ENCODE measurements at regions not wholly inside any gene's neighbourhood (a gene's known extent, or its start where the extent isn't known, plus 50 kb on each side); places are given as distances from the start of the nearest gene placed in this dataset.

GRCh38 chr5:144983101-144983500, 812.4 kb downstream of the KCTD16 start:
- Histone ChIP-seq H3K4me1 (ENCODE audit: low read depth) (no peaks in the 10 kb centered on the region), H3K9me3 (no peaks in the 10 kb centered on the region), H3K4me3 (no peak overlapping the region), H3K36me3 (ENCODE audit: low read depth) (no peaks in the 10 kb centered on the region)
- DNase-seq (no peak), ATAC-seq (no peak)
- intact Hi-C loops (cut with DNase I, micrococcal nuclease): no loop called here
- TF ChIP-seq CTCF (IDR thresholded peaks at IDR 0.05): no peak

- TF ChIP-seq CTCF (IDR thresholded peaks at IDR 0.05): no peak
Observed at GRCh38 chr5:144979516-144980264, 809.0 kb downstream of the KCTD16 start.

GRCh38 chr5:144972317-144972716, 801.6 kb downstream of the KCTD16 start:
- TF ChIP-seq CTCF (IDR thresholded peaks at IDR 0.05): no peak
- no peaks in the 10 kb centered on the region for H3K36me3 ChIP-seq (ENCODE audit: low read depth)
- H3K9me3 ChIP-seq: no peaks in the 10 kb centered on the region
- intact Hi-C loops (cut with DNase I, micrococcal nuclease): no loop called here
- H3K4me3 ChIP-seq: no peak overlapping the region
- DNase-seq: no peak
- ATAC-seq: no peak
- no peaks in the 10 kb centered on the region for H3K4me1 ChIP-seq (ENCODE audit: low read depth)

More at GRCh38 chr5:144979516-144980264, 809.0 kb downstream of the KCTD16 start:
- no peaks in the 10 kb centered on the region for H3K36me3 ChIP-seq (ENCODE audit: low read depth)
- no peak for ATAC-seq
- intact Hi-C loops (cut with DNase I, micrococcal nuclease): no loop called here
- H3K4me1 ChIP-seq (ENCODE audit: low read depth): no peaks in the 10 kb centered on the region
- DNase-seq: no peak
- H3K4me3 ChIP-seq: no peak overlapping the region
- H3K9me3 ChIP-seq: no peaks in the 10 kb centered on the region

GRCh38 chr5:144971108-144971850, 800.6 kb downstream of the KCTD16 start:
- ATAC-seq (no peak), DNase-seq (no peak)
- Histone ChIP-seq H3K4me1 (ENCODE audit: low read depth) (no peaks in the 10 kb centered on the region), H3K9me3 (no peaks in the 10 kb centered on the region), H3K36me3 (ENCODE audit: low read depth) (no peaks in the 10 kb centered on the region), H3K4me3 (no peak overlapping the region)
- TF ChIP-seq CTCF (IDR thresholded peaks at IDR 0.05): no peak
- intact Hi-C loops (cut with DNase I, micrococcal nuclease): no loop called here

GRCh38 chr5:144960296-144960695, 789.6 kb downstream of the KCTD16 start:
- no peak for ATAC-seq
- Histone ChIP-seq H3K36me3 (ENCODE audit: low read depth) (no peaks in the 10 kb centered on the region), H3K4me1 (ENCODE audit: low read depth) (no peaks in the 10 kb centered on the region), H3K4me3 (no peak overlapping the region), H3K9me3 (no peaks in the 10 kb centered on the region)
- intact Hi-C loops (cut with DNase I, micrococcal nuclease): no loop called here
- no peak for DNase-seq
- no peak for TF ChIP-seq CTCF (IDR thresholded peaks at IDR 0.05)
